ENCODE measurements at regions not wholly inside any gene's neighbourhood (a gene's known extent, or its start where the extent isn't known, plus 50 kb on each side); places are given as distances from the start of the nearest gene placed in this dataset.

- in situ Hi-C loops (cut with MboI; ENCODE audit: low sequenced_read_pairs): no loop called here
Measured at GRCh38 chr6:156391977-156392376, 385.2 kb upstream of the ARID1B start.

GRCh38 chr6:156391061-156391672 lies 386.0 kb upstream of the ARID1B start:
- in situ Hi-C loops (cut with MboI; ENCODE audit: low sequenced_read_pairs): no loop called here

- in situ Hi-C loops (cut with MboI; ENCODE audit: low sequenced_read_pairs): no loop called here
Measured at GRCh38 chr6:156390621-156391020, 386.6 kb upstream of the ARID1B start.

- in situ Hi-C loops (cut with MboI; ENCODE audit: low sequenced_read_pairs): no loop called here
Measured at GRCh38 chr6:156389296-156389695, 387.9 kb upstream of the ARID1B start.

GRCh38 chr6:156387472-156387871 lies 389.7 kb upstream of the ARID1B start:
- in situ Hi-C loops (cut with MboI; ENCODE audit: low sequenced_read_pairs): no loop called here

GRCh38 chr6:156383059-156383458 lies 394.1 kb upstream of the ARID1B start:
- in situ Hi-C loops (cut with MboI; ENCODE audit: low sequenced_read_pairs): no loop called here

- in situ Hi-C loops (cut with MboI; ENCODE audit: low sequenced_read_pairs): no loop called here
Measured at GRCh38 chr6:156379392-156380289, 397.5 kb upstream of the ARID1B start.

GRCh38 chr6:156378853-156379252 lies 398.3 kb upstream of the ARID1B start:
- in situ Hi-C loops (cut with MboI; ENCODE audit: low sequenced_read_pairs): no loop called here

GRCh38 chr6:156376091-156376490 lies 401.1 kb upstream of the ARID1B start:
- in situ Hi-C loops (cut with MboI; ENCODE audit: low sequenced_read_pairs): no loop called here

- in situ Hi-C loops (cut with MboI; ENCODE audit: low sequenced_read_pairs): no loop called here
Measured at GRCh38 chr6:156359912-156360311, 417.3 kb upstream of the ARID1B start.

- in situ Hi-C loops (cut with MboI; ENCODE audit: low sequenced_read_pairs): no loop called here
Measured at GRCh38 chr6:156352861-156353260, 424.3 kb upstream of the ARID1B start.

GRCh38 chr6:156351346-156351966 lies 425.7 kb upstream of the ARID1B start:
- in situ Hi-C loops (cut with MboI; ENCODE audit: low sequenced_read_pairs): no loop called here

- in situ Hi-C loops (cut with MboI; ENCODE audit: low sequenced_read_pairs): no loop called here
Measured at GRCh38 chr6:156350337-156350736, 426.8 kb upstream of the ARID1B start.

- in situ Hi-C loops (cut with MboI; ENCODE audit: low sequenced_read_pairs): no loop called here
Measured at GRCh38 chr6:156348849-156349248, 428.3 kb upstream of the ARID1B start.

- in situ Hi-C loops (cut with MboI; ENCODE audit: low sequenced_read_pairs): no loop called here
Measured at GRCh38 chr6:156348424-156348823, 428.8 kb upstream of the ARID1B start.

- in situ Hi-C loops (cut with MboI; ENCODE audit: low sequenced_read_pairs): no loop called here
Measured at GRCh38 chr6:156347656-156348055, 429.5 kb upstream of the ARID1B start.

- in situ Hi-C loops (cut with MboI; ENCODE audit: low sequenced_read_pairs): no loop called here
Measured at GRCh38 chr6:156347246-156347645, 429.9 kb upstream of the ARID1B start.

- in situ Hi-C loops (cut with MboI; ENCODE audit: low sequenced_read_pairs): no loop called here
Measured at GRCh38 chr6:156345700-156346099, 431.5 kb upstream of the ARID1B start.

- in situ Hi-C loops (cut with MboI; ENCODE audit: low sequenced_read_pairs): no loop called here
Measured at GRCh38 chr6:156344491-156344890, 432.7 kb upstream of the ARID1B start.

- in situ Hi-C loops (cut with MboI; ENCODE audit: low sequenced_read_pairs): no loop called here
Measured at GRCh38 chr6:156337801-156338200, 439.4 kb upstream of the ARID1B start.

- in situ Hi-C loops (cut with MboI; ENCODE audit: low sequenced_read_pairs): no loop called here
Measured at GRCh38 chr6:156336733-156337132, 440.4 kb upstream of the ARID1B start.

GRCh38 chr6:156336089-156336488 lies 441.1 kb upstream of the ARID1B start:
- in situ Hi-C loops (cut with MboI; ENCODE audit: low sequenced_read_pairs): no loop called here
